GM19463 (cell line): ENCODE measurements at regions not wholly inside any gene's neighbourhood (a gene's known extent, or its start where the extent isn't known, plus 50 kb on each side); places are given as distances from the start of the nearest gene placed in this dataset.

Experiments
- ATAC-seq: cut with Tn5 transposase; IDR thresholded peaks from one replicate; pipeline ENCODE4 v1.9.1; 2021; ENCODE audit warnings: mild to moderate bottlenecking, moderate library complexity; ENCODE audit not compliant: unreplicated experiment

- ATAC-seq = no peak
Measured at GRCh38 chr12:43120150-43120549, 431.9 kb downstream of the ADAMTS20 start.

GRCh38 chr12:43118881-43119280 lies 433.1 kb downstream of the ADAMTS20 start:
- ATAC-seq = no peak

- no peak for ATAC-seq
Measured at GRCh38 chr12:43118234-43118633, 433.8 kb downstream of the ADAMTS20 start.

GRCh38 chr12:43117226-43117930 lies 434.6 kb downstream of the ADAMTS20 start:
- no peak for ATAC-seq

- ATAC-seq = no peak
Measured at GRCh38 chr12:43115441-43116160, 436.4 kb downstream of the ADAMTS20 start.

GRCh38 chr12:43114316-43114715 lies 437.7 kb downstream of the ADAMTS20 start:
- no peak for ATAC-seq

GRCh38 chr12:43113616-43114015 lies 438.4 kb downstream of the ADAMTS20 start:
- no peak for ATAC-seq

GRCh38 chr12:43113135-43113534 lies 438.9 kb downstream of the ADAMTS20 start:
- no peak for ATAC-seq

GRCh38 chr12:43112101-43112920 lies 439.7 kb downstream of the ADAMTS20 start:
- ATAC-seq = no peak

GRCh38 chr12:43111608-43112007 lies 440.4 kb downstream of the ADAMTS20 start:
- ATAC-seq = no peak

GRCh38 chr12:43109631-43110345 lies 442.2 kb downstream of the ADAMTS20 start:
- ATAC-seq = no peak

- no peak for ATAC-seq
Measured at GRCh38 chr12:43108656-43109055, 443.3 kb downstream of the ADAMTS20 start.

- no peak for ATAC-seq
Measured at GRCh38 chr12:43107026-43107775, 444.8 kb downstream of the ADAMTS20 start.

- no peak for ATAC-seq
Measured at GRCh38 chr12:43106355-43106754, 445.6 kb downstream of the ADAMTS20 start.

- ATAC-seq = no peak
Measured at GRCh38 chr12:43105426-43105981, 446.5 kb downstream of the ADAMTS20 start.

- ATAC-seq = no peak
Measured at GRCh38 chr12:43104494-43104893, 447.5 kb downstream of the ADAMTS20 start.

- no peak for ATAC-seq
Measured at GRCh38 chr12:43103866-43104265, 448.1 kb downstream of the ADAMTS20 start.

GRCh38 chr12:43102546-43103264 lies 449.3 kb downstream of the ADAMTS20 start:
- no peak for ATAC-seq

- no peak for ATAC-seq
Measured at GRCh38 chr12:43100231-43100630, 451.8 kb downstream of the ADAMTS20 start.
